ENCODE measurements at regions not wholly inside any gene's neighbourhood (a gene's known extent, or its start where the extent isn't known, plus 50 kb on each side); places are given as distances from the start of the nearest gene placed in this dataset.

DNA sequence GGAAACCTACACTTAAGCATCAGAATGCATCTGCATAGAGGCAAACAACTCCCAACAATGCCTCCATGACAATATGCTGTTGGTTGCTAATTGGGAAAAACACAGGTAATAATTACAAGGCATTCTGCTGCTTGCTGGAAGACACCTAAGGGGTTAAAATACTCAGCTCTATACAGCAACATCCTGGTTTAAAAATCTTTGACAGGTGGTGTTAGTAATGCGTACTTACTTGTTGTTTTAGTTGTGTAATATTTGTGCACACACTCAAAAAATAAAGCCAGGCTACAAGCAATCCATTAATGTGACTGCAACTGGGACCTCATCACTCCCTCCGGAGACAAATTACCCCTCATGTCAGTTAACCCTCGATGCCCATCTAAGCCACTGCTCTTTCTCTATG is 126.3 kb upstream of the ELL2 start:
- TF ChIP-seq, protein P1, sequence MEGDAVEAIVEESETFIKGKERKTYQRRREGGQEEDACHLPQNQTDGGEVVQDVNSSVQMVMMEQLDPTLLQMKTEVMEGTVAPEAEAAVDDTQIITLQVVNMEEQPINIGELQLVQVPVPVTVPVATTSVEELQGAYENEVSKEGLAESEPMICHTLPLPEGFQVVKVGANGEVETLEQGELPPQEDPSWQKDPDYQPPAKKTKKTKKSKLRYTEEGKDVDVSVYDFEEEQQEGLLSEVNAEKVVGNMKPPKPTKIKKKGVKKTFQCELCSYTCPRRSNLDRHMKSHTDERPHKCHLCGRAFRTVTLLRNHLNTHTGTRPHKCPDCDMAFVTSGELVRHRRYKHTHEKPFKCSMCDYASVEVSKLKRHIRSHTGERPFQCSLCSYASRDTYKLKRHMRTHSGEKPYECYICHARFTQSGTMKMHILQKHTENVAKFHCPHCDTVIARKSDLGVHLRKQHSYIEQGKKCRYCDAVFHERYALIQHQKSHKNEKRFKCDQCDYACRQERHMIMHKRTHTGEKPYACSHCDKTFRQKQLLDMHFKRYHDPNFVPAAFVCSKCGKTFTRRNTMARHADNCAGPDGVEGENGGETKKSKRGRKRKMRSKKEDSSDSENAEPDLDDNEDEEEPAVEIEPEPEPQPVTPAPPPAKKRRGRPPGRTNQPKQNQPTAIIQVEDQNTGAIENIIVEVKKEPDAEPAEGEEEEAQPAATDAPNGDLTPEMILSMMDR (IDR thresholded peaks at IDR 0.05): no peak
- no peak for TF ChIP-seq ZFX (IDR thresholded peaks at IDR 0.05; ENCODE audit: borderline replicate concordance)
